ENCODE measurements at regions not wholly inside any gene's neighbourhood (a gene's known extent, or its start where the extent isn't known, plus 50 kb on each side); places are given as distances from the start of the nearest gene placed in this dataset.
A peak's percentile ranks its signal among the peaks of the same experiment; 100 is the strongest.

- CTCF ChIA-PET, result interaction anchor here (0.9 to 1.1 kb wide), 2 partner anchors 13 to 20 kb away, joined by 3 read pairs; no protein-coding TSS in a partner anchor
- TF ChIP-seq CTCF (IDR thresholded peaks at IDR 0.05; ENCODE audit: control extremely low read depth, extremely low read depth, low read depth, missing control alignments), result no peak
These were observed 362.3 kb downstream of the PMP22 start for GRCh38 chr17:14902803-14903202.

GRCh38 chr17:14902297-14902696, 362.8 kb downstream of the PMP22 start:
- TF ChIP-seq CTCF (IDR thresholded peaks at IDR 0.05; ENCODE audit: control extremely low read depth, extremely low read depth, low read depth, missing control alignments), result no peak
- ChIA-PET POLR2A (no interaction called here), CTCF (interaction anchor here (0.9 kb wide), 2 partner anchors 13 to 16 kb away, joined by 3 read pairs; no protein-coding TSS in a partner anchor)
- no peak for DNase-seq (ENCODE audit: extremely low spot score)

More at GRCh38 chr17:14902803-14903202, 362.3 kb downstream of the PMP22 start:
- POLR2A ChIA-PET, result no interaction called here
- DNase-seq (ENCODE audit: extremely low spot score), result no peak

DNA sequence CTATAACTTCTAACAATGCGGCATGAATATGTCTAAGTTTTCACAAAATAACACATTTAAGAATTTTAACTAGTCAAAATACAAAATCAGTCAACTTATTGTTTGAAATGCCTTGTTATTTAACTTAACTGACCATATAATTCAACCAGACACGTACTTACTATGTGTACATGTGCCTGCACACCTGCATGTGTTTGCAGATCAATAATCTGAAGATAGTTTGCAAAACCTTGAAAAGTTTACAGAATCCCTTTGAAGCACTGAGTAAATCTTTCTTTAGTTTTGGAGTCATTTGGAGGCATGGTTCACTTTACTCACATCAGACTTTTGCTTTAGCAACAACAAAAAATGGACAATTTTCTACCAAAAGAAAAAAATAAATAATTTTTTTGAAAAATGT, 363.8 kb downstream of the PMP22 start:
- CTCF ChIA-PET, result interaction anchor here (1.0 to 2.7 kb wide), 2 partner anchors 15 to 25 kb away, joined by 5 to 8 read pairs; no protein-coding TSS in a partner anchor
- no peak for TF ChIP-seq CTCF (IDR thresholded peaks at IDR 0.05; ENCODE audit: control extremely low read depth, extremely low read depth, low read depth, missing control alignments)

GRCh38 chr17:14886200-14886739, 378.9 kb downstream of the PMP22 start:
- peak; percentile 16 for TF ChIP-seq CTCF (IDR thresholded peaks at IDR 0.05; ENCODE audit: control extremely low read depth, extremely low read depth, low read depth, missing control alignments)
- no peak for DNase-seq (ENCODE audit: extremely low spot score)
- POLR2A ChIA-PET, result no interaction called here
- CTCF ChIA-PET, result interaction anchor here (0.7 to 1.6 kb wide), 6 partner anchors 9 to 63 kb away, joined by 3 to 5 read pairs (median 3); no protein-coding TSS in a partner anchor

More for the DNA sequence above, 363.8 kb downstream of the PMP22 start:
- POLR2A ChIA-PET, result no interaction called here
- DNase-seq (ENCODE audit: extremely low spot score), result no peak

GRCh38 chr17:14882131-14882530, 383.0 kb downstream of the PMP22 start:
- no peak for DNase-seq (ENCODE audit: extremely low spot score)
- TF ChIP-seq CTCF (IDR thresholded peaks at IDR 0.05; ENCODE audit: control extremely low read depth, extremely low read depth, low read depth, missing control alignments), result no peak
- POLR2A ChIA-PET, result no interaction called here
- CTCF ChIA-PET, result no interaction called here

GRCh38 chr17:14875557-14876412, 389.3 kb downstream of the PMP22 start:
- no peak for DNase-seq (ENCODE audit: extremely low spot score)
- CTCF ChIA-PET, result interaction anchor here (1.6 kb wide), 1 partner anchor 10 kb away, joined by 4 read pairs; no protein-coding TSS in a partner anchor
- POLR2A ChIA-PET, result no interaction called here
- TF ChIP-seq CTCF (IDR thresholded peaks at IDR 0.05; ENCODE audit: control extremely low read depth, extremely low read depth, low read depth, missing control alignments), result no peak
